GM10266 (cell line): ENCODE measurements at regions not wholly inside any gene's neighbourhood (a gene's known extent, or its start where the extent isn't known, plus 50 kb on each side); places are given as distances from the start of the nearest gene placed in this dataset.
"Not testable (repeated sequence)": the region's sequence is repeated elsewhere in the genome, so short reads cannot be mapped to it uniquely, and the experiment has no call there.

Experiments
- DNase-seq: peaks from one replicate; pipeline ENCODE4 v3.0.0; 2012; ENCODE audit errors: extremely low spot score
- TF ChIP-seq, protein P1 (sequence below): IDR thresholded peaks from 2 replicates; pipeline ENCODE4 v1.5.1; 2012; ENCODE audit warnings: mild to moderate bottlenecking, low read depth; ENCODE audit not compliant: control insufficient read depth, insufficient read depth; ENCODE audit errors: missing control alignments

DNA sequence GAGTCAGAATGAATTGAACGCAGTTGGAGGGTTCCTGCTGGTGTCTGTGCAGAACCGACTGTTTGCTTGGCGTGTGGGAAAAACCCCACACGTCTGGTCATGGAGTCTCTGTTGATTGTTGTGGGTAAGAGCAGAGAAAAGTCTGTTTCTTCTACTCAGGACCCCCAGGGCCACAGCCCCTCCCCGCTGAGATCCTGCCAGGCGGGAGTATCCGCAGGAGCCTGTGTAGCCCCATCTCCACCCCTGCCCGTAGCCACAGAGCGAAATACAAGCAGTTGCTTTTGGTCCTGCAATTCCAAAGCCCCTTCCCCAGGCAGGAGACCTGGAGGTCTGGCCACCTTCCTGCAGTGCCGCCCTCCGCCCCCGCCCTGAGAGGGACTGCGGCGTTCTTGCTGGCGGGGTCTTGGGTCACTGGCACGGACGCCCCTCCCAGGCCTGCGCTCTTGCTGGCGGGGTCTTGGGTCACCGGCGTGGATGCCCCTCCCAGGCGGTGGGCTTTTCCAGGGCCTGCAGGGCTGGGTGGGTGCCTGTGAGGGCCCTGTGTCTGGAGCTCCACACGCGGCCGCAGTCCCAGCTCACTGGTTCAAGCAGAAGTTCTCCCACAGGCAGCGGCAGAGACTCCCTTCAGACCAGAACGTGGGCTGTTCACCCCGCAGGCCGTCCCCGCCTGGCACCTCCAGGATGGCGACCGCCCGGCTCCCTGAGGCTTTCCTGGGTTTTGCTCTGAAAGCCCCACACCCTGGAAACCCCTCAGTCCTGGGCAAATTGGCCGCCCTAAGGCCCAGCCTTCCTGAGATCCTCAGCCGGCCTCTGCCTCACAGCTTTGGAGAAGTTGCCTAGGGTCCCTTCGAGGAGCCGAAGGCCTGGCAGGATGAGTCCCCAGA is 76.0 kb upstream of the CTDP1 start:
- TF ChIP-seq, protein P1, sequence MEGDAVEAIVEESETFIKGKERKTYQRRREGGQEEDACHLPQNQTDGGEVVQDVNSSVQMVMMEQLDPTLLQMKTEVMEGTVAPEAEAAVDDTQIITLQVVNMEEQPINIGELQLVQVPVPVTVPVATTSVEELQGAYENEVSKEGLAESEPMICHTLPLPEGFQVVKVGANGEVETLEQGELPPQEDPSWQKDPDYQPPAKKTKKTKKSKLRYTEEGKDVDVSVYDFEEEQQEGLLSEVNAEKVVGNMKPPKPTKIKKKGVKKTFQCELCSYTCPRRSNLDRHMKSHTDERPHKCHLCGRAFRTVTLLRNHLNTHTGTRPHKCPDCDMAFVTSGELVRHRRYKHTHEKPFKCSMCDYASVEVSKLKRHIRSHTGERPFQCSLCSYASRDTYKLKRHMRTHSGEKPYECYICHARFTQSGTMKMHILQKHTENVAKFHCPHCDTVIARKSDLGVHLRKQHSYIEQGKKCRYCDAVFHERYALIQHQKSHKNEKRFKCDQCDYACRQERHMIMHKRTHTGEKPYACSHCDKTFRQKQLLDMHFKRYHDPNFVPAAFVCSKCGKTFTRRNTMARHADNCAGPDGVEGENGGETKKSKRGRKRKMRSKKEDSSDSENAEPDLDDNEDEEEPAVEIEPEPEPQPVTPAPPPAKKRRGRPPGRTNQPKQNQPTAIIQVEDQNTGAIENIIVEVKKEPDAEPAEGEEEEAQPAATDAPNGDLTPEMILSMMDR: no peak
- DNase-seq: no peak

DNA sequence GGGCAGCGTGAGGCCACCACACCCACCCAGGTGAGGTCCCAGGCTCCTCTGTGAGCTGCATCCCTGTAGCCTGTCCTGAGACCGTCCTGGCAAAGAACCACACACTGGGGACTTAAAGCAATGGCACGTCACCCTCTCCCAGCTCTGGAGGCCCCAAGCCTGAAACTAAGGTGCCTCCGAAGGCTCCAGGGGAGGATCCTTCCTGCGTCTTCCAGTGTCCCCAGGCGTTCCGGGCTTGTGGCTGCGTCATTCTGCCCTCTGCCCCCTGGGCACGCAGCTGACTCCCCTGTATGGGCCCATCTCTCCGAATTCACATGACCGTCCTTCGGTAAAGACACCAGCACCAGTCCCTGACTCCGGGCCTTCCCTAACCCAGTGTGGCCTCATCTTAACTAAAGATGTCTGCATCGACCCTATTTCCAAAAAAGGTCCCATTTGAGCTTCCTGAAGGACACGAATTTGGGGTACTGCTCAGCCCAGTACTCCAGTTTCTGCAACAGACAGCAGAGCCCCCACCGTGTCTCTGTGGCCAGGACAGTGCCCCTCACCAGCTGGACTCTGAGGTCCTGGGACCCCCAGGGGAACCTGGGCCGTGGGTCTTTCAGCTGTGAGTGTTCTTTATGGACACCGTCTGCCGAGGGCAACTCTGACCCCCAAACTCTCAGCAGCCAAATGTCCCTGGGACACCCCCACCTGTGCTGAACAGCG is 75.2 kb upstream of the CTDP1 start:
- TF ChIP-seq, protein P1: no peak
- DNase-seq: no peak

DNA sequence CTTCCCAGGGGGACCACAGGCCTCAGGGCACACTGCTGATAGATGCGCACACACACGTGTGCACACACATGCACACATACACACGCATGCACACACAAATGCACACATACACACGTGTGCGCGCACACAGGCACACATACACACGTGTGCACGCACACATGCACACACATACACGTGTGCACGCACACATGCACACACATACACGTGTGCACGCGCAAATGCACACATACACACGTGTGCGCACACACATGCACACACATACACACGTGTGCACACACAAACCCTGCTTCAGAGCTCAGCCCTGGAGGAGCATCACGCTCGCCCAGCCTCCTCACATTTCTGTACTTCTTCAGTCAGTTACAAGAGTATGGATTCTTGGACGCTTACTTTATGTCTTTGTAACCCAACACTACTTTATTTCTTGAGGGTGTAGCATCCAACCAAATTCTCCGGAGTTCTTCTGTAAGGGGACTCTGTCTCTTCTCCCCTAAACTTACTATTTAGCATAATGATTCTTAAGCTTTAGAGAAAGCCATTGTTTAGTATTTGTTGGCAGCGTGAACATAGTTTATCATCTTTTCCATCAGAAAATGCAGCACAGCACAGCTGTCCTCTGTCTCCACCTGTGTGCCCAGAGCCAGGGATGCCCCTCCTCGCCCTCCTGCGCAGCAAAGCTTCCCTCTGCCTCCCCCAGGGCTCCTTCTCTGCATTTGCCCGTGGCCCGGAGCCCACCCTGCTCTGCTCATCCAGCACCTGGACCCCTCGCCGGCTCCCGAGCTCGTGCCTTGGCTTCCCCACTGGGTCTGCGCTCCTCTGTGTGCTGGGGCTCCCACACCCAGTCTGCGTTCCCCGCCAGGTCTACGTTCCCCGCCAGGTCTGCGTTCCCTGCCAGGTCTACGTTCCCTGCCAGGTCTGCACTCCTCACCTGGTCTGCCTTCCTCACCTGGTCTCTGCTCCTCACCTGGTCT is 74.4 kb upstream of the CTDP1 start:
- TF ChIP-seq, protein P1: no peak
- DNase-seq: no peak

DNA sequence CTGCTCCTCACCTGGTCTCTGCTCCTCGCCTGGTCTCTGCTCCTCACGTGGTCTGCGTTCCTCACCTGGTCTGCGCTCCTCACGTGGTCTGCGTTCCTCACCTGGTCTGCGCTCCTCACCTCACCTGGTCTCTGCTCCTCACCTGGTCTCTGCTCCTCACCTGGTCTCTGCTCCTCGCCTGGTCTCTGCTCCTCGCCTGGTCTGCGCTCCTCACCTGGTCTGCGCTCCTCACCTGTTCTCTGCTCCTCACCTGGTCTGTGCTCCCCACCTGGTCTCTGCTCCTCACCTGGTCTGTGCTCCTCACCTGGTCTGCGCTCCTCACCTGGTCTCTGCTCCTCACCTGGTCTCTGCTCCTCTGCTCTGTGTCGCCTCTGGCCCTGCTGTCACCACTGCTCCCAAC is 73.5 kb upstream of the CTDP1 start:
- DNase-seq: not testable (repeated sequence)

DNA sequence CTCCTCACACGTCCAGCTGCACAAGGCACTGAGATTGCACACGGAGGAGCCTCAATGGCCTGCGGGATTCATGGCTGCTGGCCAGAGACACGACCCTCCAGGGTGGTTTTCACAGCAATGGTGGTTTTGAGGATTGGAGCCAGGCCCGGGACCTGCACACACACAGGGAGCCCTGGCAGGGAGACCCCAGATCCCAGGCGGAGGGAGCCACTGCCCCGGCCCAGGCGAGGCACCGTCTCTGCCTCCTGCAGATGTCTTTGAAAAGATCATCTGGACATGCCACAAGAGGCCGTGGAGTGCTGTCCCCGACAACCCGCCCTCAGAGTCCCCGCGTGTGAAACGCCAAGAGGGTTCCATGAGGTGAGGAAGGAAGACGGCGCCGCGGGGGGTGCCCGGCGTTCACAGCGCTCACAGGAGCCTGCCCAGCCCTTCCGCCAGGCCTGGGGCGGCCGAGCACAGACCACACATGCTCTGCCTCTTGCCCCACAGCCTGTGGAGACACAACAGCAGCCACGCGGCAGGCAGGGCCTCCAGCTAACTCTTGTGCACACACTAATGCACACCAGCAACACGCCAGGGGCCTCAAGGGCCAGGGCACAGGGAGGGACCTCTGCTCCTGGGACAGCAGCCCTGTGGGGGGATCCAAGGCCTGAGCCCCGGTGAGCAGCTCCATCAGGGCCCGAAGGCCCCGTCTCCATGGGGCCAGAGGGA is 72.8 kb upstream of the CTDP1 start:
- TF ChIP-seq, protein P1: no peak
- DNase-seq: no peak

DNA sequence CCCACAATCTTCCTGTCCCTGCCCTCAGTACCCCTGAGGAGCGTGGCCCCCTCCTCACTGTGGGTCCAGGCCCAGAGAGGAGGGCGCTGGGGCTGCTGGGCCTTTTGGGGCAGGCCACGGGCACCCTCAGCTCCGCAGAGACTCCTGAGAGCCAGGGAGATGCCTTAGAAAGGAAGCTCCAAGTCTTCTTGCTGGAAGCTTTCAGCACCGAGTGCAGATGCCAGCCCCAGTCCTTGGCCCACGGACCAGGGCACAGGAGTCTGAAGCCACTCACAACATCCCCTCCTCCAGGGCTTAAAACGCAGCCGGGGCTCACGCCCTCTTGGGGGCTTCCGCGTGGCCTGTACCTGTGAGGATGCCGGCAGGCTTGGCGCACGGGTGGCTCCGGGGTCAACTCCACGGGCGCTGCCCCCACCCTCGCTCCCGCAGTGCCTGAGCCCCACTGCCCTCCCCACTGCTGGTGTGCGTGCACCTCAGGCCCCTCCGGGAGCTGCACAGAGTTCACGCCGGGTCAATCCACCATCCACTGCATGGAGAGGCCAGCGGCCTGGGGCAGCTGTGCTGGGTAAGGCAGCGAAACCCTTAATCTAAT is 72.1 kb upstream of the CTDP1 start:
- no peak for DNase-seq

More for the DNA sequence above, 72.1 kb upstream of the CTDP1 start:
- TF ChIP-seq, protein P1: no peak
